HG03139 (cell line): ENCODE measurements at regions not wholly inside any gene's neighbourhood (a gene's known extent, or its start where the extent isn't known, plus 50 kb on each side); places are given as distances from the start of the nearest gene placed in this dataset.
A peak's percentile ranks its signal among the peaks of the same experiment; 100 is the strongest.

Source experiments
- ATAC-seq: cut with Tn5 transposase; IDR thresholded peaks from one replicate; pipeline ENCODE4 v1.9.1; 2021; ENCODE audit not compliant: unreplicated experiment

GRCh38 chr4:100130964-100131363 is 59.3 kb downstream of the DDIT4L start:
- no peak for ATAC-seq

GRCh38 chr4:100130491-100130890 is 59.8 kb downstream of the DDIT4L start:
- ATAC-seq, result no peak

DNA sequence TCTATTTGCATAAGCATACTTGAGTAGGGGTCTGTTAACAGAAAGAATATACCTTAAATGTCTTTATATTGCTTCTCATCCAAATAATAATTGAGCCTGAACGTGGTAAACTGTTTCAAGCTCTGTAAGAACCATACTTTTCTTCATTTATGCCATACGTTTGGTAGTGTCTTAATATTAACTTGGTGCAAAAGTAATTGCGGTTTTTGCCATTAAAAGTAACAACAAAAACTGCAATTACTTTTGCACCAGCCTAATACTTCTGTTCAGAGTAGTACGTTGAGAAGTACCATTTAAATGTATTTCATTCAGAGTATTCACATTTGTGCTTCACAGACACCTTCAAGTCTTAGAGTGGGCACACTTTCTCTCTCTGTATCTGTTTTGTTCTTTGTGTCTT is 60.5 kb downstream of the DDIT4L start:
- no peak for ATAC-seq

- no peak for ATAC-seq
These were observed 61.9 kb downstream of the DDIT4L start for GRCh38 chr4:100128338-100128737.

GRCh38 chr4:100124715-100125114 is 65.6 kb downstream of the DDIT4L start:
- ATAC-seq, result no peak

GRCh38 chr4:100118181-100118580 is 72.1 kb downstream of the DDIT4L start:
- no peak for ATAC-seq

DNA sequence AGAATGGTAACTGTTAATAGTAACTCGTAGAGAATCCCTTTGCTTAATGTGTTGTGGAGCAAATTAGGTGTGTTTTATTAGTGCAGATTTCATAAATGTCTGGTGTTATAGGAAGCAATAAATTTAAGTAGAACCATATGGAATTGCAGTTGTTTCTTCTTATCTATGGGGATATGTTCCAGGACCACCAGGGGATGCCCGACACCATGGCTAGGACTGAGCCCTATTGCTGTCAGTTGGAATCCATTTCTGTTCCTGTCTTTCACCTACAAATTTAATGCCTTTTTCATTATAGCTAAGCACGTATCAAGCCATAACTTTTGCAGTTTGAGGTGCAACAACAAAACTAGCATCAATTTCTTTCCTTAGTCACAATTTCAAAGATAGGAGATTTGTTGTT is 72.5 kb downstream of the DDIT4L start:
- ATAC-seq, result no peak

- no peak for ATAC-seq
These were observed 75.4 kb downstream of the DDIT4L start for GRCh38 chr4:100114909-100115308.

- ATAC-seq, result no peak
These were observed 76.5 kb downstream of the DDIT4L start for GRCh38 chr4:100113732-100114131.

GRCh38 chr4:100113096-100113495 is 77.2 kb downstream of the DDIT4L start:
- no peak for ATAC-seq

DNA sequence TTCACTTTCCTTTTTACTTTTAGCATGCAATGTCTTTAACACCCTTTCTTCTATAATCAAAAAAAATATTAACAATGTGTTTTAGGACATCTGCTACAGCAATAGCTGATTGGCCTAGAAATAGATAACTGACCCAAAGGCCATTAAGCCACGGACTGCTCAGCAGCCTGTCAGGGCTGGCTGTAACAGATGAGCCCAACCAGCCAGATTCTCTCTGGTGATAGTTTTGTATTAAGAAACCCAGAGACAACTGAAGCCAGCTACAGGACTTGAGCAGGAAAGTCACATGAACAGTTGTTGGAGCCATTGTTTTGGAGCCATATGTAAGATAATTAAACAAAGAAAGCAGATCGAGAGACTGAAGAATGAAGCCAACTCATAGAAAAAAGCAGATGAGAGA is 80.3 kb downstream of the DDIT4L start:
- no peak for ATAC-seq

GRCh38 chr4:100108869-100109268 is 81.4 kb downstream of the DDIT4L start:
- no peak for ATAC-seq

DNA sequence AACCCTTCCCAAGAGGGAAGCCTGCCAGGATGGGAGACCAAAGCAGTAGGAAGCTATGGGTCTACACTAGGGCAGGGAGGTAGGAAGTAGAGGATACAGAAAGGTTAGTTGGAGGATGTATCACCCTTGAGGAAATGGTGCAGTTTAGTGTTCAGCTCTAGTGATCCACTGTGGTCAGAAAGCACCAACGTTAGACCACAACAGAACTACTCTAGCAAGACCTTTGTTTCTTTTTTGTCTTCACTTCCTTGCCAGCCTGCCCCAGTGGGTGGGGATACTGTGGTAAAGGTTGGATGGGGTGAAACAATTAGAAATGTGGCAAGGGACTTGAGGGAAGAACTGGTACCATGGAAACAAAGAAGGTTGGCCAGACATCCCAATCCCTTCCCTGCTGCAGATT is 83.3 kb downstream of the DDIT4L start:
- peak; percentile 99 for ATAC-seq

- no peak for ATAC-seq
These were observed 86.6 kb downstream of the DDIT4L start for GRCh38 chr4:100103671-100104070.

DNA sequence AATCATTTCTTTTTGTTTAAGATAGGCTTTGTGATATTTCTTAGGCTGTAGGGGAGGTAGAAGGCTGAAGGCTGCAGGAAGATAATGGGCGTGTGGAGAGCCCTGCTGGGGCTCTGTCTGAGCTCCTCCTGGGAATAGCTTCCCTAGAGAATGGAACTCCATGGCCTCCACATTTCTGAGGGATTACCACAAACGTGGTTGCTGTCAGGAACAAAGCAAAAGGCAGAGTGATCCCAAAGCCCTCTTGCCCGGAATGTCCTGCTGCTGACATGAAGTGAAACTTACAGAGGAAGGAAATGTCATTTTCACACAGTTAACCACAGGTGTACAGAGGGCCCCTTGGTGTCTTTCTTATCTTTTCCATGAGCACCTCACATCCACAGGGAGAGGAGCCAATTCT is 89.3 kb downstream of the DDIT4L start:
- peak; percentile 62 for ATAC-seq

- ATAC-seq, result no peak
These were observed 90.5 kb downstream of the DDIT4L start for GRCh38 chr4:100099746-100100145.

- ATAC-seq, result no peak
These were observed 91.6 kb downstream of the DDIT4L start for GRCh38 chr4:100098681-100099080.

DNA sequence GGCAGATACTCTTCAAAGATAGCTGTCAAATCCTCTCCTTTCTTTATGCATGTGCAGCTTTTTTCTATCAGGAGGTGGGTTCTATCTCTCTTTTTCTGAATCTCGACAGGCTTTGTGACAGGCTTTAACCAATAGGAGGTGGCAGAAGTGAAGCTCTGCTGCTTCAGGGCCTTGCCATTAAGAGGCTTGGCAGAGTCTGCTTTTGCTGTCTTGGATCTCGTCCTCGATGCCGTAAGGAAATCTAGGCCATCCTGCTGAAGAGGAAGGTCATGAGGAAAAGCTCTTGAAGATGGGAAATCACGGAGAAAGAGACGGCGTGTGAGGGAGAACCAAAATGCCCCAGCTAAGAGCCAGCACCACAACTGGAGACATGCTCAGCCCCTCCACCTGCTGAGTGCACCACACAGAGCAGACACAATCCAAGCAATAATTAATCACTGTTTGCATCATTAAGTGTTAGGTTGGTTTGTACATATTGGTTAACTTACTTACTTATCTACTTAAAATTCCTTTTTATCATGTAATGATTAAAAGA is 92.2 kb downstream of the DDIT4L start:
- no peak for ATAC-seq

DNA sequence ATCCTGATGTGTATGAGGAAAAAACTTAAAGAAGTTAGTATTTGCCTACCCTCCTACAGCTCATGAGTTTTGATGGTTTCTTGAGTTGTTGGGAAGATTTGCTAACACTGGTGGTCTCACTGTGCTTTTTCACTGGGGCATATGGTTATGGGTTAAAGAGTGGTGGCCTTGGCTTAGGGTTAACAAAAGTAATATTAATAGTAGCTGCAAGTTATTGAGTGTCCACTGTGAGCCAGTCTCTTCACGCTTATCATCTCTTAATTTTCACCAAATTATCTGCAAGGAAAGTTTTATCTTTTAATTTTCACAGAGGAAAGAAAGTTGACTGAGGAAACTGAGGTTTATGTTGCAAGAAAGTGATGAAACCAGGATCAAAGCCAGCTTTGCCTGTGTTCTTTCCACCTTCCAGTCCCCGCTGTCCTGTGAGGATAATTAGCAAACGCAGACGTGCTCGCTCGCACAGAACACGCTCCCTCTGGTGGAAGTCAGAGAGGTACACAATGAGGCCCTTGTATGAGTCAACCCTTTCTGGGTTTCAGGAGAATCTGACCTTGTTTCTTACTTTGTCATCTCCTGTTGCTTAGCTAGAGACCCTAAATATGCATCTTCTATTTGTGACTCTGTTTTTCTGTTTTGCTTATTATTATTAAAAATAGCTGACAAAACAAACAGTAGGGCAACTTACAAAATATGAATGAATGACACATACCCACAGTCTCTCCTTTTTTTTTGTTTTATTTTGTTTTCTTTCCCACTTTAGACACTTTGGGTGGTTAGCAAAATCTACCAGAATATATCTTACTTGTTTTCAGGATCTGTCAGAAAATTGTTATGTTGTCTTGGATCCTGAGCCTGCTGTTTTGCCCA is 94.3 kb downstream of the DDIT4L start:
- peak; percentile 85 for ATAC-seq

DNA sequence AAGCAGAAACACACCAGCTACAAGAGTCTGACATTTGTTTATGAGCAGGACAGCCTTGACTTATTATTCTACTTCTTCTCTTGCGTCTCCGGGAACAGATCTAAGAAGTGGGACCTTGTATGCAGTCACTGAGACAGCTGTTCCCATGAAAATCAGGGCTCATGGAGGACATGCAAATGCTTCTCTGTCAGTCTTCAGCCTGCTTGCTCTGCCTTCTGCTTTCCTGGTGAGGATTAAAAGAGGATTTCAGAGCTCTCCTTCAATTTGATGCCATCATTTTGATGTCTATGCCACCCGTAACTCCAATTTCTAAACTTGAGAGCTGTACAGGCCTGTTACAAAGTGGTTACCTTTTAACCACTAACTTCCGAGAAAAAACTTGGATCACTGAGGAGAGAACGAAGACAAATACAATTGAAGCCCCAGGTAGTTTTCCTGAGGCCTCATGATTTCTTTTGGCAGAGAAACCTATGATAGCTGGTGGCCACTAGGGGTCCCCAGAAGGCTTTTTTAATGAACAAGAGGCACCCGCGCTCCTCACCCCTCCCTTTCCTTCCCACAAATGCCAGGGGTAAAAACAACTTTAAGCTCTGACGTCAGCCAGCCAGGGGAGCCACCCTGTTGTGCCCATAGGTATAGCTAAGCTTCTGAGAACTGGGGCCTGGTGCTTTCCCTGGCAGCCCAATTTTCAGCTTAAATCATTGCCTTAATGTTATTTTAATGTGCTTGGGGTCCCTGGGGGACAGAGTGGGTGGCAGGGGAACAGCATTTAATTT is 97.0 kb downstream of the DDIT4L start:
- ATAC-seq, result peak; percentile 77

GRCh38 chr4:100087743-100088142 is 102.5 kb downstream of the DDIT4L start:
- ATAC-seq, result no peak
